Small intestine (tissue), 7 donors: ENCODE measurements at regions not wholly inside any gene's neighbourhood (a gene's known extent, or its start where the extent isn't known, plus 50 kb on each side); places are given as distances from the start of the nearest gene placed in this dataset.
A peak's percentile ranks its signal among the peaks of the same experiment; 100 is the strongest.
"Not testable (repeated sequence)": the region's sequence is repeated elsewhere in the genome, so short reads cannot be mapped to it uniquely, and the experiment has no call there.

Source experiments
- DNase-seq, 2 donors: peaks; one replicate each; pipeline versions ENCODE4 v3.0.0 to v3.0.0-alpha.2; 2013
- FAIRE-seq: peaks from 2 replicates; lab custom pipeline; 2012; peaks lifted over from hg19 to GRCh38; lab: Jason Lieb, UNC
- H3K27ac ChIP-seq, 3 donors: one replicate each; pipeline ENCODE4 v1.5.1; 2013; ENCODE audit warnings: low read length in 2 of 3, mild to moderate bottlenecking in 2 of 3, control low read depth in 1 of 3, inconsistent platforms in 1 of 3, low read depth in 1 of 3, moderate library complexity in 1 of 3
- H3K27me3 ChIP-seq, 3 donors: one replicate each; pipeline ENCODE4 v1.6.1; 2013; ENCODE audit warnings: low read length in 3 of 3, inconsistent platforms in 1 of 3; ENCODE audit not compliant: control insufficient read depth in 3 of 3, insufficient read depth in 3 of 3
- H3K36me3 ChIP-seq, 3 donors: one replicate each; pipeline ENCODE4 v1.6.1; 2013; ENCODE audit warnings: low read length in 3 of 3, inconsistent platforms in 1 of 3, low read depth in 1 of 3, mild to moderate bottlenecking in 1 of 3, moderate library complexity in 1 of 3; ENCODE audit not compliant: control insufficient read depth in 3 of 3, insufficient read depth in 2 of 3
- H3K4me1 ChIP-seq, 3 donors: one replicate each; pipeline ENCODE4 v1.6.1; 2013; ENCODE audit warnings: low read length in 2 of 3, inconsistent platforms in 1 of 3, low read depth in 1 of 3, mild to moderate bottlenecking in 1 of 3, moderate library complexity in 1 of 3; ENCODE audit not compliant: control insufficient read depth in 3 of 3, insufficient read depth in 2 of 3
- H3K4me3 ChIP-seq, 3 donors: one replicate each; pipeline ENCODE4 v1.5.1; 2013; ENCODE audit warnings: low read length in 3 of 3, control low read depth in 1 of 3, inconsistent platforms in 1 of 3, low read depth in 1 of 3, mild to moderate bottlenecking in 1 of 3, moderate library complexity in 1 of 3
- H3K9me3 ChIP-seq, 2 donors: one replicate each; pipeline ENCODE4 v1.6.1; 2013; ENCODE audit warnings: low read depth in 1 of 2, low read length in 1 of 2; ENCODE audit not compliant: control insufficient read depth in 2 of 2, insufficient read depth in 1 of 2
- WGBS, 3 donors: extraction: QIAGEN DNeasy Blood & Tissue Kit; methylation state at CpG; one replicate each; pipeline ENCODE4 v1.1.7; 2013; 5-methylcytosine and 5-hydroxymethylcytosine counted together
- donor health status: healthy with polysubstance abuse.
- donor health status: control.
- donor health status: control.
- donor health status: Bipolar disorder and iron deficiency.
- donor health status: healthy.

DNA sequence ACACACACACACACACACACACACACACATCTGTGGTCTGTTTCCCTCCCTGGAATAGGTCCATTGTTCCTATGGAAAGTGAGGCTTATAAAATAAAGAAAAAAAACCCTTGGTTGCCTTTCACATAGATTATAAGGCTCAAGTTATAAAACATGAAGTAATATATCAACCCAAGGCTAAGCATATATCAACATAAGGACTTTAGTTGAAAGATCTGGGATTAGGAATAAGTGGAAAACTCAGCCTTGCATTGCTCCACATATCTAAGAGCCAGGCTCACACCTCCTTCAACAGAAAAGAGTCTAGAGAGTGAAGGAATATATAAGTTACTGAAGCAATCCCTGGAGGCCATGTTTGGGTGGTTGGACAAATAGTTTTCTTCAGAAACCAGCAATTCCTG lies 235.0 kb downstream of the SUCLG1 start:
- Histone ChIP-seq H3K36me3 (no peaks in the 10 kb centered on the region), H3K4me3 (no peak overlapping the region), H3K9me3 (peaks cover 0 to 3% of the 10 kb centered on the region in 2 donors), H3K27me3 (no peaks in the 10 kb centered on the region), H3K27ac (no peak overlapping the region), H3K4me1 (no peaks in the 10 kb centered on the region)
- FAIRE-seq, result no peak
- DNase-seq, result no peak

DNA sequence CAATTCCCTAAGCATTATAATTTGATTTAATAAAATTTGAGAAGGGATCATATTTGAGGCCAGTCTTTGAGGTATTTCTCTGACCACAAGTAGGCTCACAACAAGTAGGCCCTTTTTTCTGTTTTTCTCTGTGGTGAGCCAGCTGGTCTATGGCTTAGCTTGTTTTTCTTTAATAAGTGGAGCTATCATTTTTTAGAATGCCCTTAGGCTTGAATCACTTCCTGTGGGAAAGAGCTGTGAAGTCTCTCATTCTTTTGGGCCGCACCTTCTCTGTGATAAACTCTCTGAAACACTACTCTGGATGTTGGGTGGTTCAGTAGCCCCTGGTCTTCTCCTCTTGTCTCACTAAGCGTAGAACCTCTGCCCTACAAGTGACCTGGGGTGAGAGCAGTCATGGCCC lies 235.9 kb downstream of the SUCLG1 start:
- WGBS, 3 donors, result 60 to 80% (median 78%) methylated on average over 2 of the region's 2 CpGs

DNA sequence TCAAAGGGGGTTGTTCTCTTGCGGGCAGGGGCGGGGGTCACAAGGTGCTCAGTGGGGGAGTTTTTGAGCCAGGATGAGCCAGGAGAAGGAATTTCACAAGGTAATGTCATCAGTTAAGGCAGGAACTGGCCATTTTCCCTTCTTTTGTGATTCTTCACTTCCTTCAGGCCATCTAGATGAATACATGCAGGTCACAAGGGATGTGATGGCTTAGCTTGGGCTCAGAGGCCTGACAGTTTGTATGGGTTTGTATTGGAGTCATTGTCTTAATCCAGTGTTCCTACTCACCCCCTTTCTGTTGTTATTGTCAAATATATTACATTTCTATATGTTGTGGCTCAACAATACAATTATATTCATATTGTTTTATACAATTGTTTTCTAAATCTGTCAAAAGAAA lies 238.0 kb downstream of the SUCLG1 start:
- H3K4me1 ChIP-seq, H3K27me3 ChIP-seq, DNase-seq, H3K36me3 ChIP-seq, H3K9me3 ChIP-seq, FAIRE-seq, H3K27ac ChIP-seq, H3K4me3 ChIP-seq: not testable (repeated sequence)
- WGBS, 3 donors, result 86 to 92% (median 88%) methylated on average over 2 of the region's 2 CpGs

More for the DNA sequence above, 235.9 kb downstream of the SUCLG1 start:
- no peak for DNase-seq
- no peak overlapping the region for H3K27ac ChIP-seq
- no peak overlapping the region for H3K4me3 ChIP-seq
- FAIRE-seq, result no peak
- no peaks in the 10 kb centered on the region for H3K36me3 ChIP-seq
- H3K9me3 ChIP-seq, result peaks cover 0 to 3% of the 10 kb centered on the region in 2 donors
- no peaks in the 10 kb centered on the region for H3K4me1 ChIP-seq
- no peaks in the 10 kb centered on the region for H3K27me3 ChIP-seq

DNA sequence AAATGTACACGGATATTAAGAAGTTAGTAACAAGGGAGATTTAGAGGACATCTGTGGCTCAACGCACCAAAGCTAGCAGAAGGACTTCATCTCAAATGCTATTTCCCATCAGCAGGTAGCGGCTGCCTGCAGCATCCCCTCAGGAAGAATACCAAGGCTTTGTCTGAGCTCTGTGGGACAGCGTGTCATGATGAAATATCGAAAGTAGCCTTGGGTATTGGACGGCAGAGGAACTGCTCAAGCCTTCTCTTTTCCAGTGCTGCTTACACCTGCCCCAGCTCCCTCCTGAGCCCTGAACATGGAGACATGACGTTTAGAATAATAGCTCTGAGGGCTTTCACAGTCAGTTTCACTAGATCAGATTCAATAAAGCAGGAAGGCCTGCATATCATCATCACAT lies 241.6 kb downstream of the SUCLG1 start:
- Histone ChIP-seq H3K27me3 (no peaks in the 10 kb centered on the region), H3K36me3 (no peaks in the 10 kb centered on the region), H3K9me3 (no peaks in the 10 kb centered on the region), H3K27ac (no peak overlapping the region), H3K4me1 (no peaks in the 10 kb centered on the region), H3K4me3 (no peak overlapping the region)
- no peak for DNase-seq
- WGBS, 3 donors, result 86 to 90% (median 88%) methylated on average over 7 of the region's 7 CpGs
- FAIRE-seq, result no peak

DNA sequence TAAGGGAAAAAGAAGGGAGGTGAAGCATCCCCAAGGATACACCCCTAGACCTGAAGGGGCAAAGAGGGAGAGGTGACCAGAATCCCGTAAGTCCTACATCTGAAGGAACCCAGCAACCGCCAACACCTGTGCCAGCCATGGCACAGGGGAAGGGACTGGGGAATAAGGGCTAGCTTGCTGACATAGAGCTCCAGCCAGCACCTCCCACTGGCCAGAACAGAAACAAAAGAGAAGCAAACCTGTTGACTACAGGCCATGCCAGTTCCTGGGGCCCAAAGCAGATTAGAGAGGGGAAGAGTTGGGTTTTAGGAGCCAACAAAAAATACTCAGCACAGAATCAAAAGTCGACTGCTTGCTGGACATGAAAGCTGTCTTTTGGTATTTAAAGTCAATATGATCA lies 244.6 kb downstream of the SUCLG1 start:
- H3K4me1 ChIP-seq, result no peaks in the 10 kb centered on the region
- DNase-seq (no peak), FAIRE-seq (no peak)
- no peaks in the 10 kb centered on the region for H3K36me3 ChIP-seq
- H3K27me3 ChIP-seq, result no peaks in the 10 kb centered on the region
- WGBS, 3 donors, result 39 to 71% (median 48%) methylated on average over 3 of the region's 3 CpGs
- H3K4me3 ChIP-seq, result no peak overlapping the region
- H3K9me3 ChIP-seq, result no peaks in the 10 kb centered on the region
- no peak overlapping the region for H3K27ac ChIP-seq

DNA sequence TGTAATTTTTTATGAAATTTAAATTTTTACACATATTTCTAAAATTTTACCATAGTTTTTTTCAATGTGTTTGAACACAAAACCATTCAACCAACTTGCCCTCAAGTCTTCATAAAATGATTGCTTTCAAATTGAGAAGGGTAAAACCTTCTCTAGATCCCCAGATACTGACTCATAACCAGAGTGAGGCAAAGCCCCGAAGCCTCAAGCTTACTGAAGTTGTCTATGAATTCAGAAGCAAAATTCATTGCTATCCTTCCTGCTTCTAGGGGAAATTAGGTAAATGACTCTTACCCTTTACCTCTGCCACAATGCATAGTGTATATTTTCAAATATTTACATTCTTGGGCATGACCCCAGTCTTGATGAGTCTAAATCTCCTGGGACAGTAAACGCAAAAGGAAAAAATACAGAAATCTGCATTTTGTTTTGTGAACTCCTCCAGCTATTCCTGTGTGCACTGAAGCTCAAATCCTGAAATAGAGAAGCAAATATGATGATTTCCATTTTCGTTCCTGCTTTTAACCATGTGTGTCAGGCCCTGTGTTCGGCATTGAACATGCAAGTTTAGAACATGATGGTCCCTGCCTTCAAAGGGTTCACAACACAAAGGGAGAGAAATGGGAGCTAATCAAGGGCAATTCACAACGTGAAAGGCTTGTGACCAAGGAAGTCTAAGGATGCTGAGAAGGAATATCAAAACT lies 246.3 kb downstream of the SUCLG1 start:
- H3K4me3 ChIP-seq, result no peak overlapping the region
- 60 to 64% (median 63%) methylated on average over 5 of the region's 5 CpGs for WGBS, 3 donors
- no peak for FAIRE-seq

DNA sequence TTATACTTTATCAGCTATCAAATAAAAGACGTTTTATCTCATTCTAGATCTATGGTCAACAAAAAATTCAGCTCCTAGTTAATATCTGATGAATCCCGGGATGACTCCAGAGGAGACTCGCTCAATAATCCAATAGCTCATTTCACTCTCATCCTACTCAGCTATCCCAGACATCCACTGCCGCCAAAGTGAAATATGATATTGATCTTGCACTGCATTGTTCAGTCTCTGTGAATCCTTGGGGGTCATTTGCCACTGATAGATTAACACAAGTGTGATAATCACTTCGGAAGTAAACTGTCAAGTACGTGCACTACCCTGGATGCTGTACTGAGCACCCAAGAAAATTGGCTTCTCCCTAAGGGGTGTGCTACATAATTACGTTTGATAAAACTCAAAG lies 249.1 kb downstream of the SUCLG1 start:
- Histone ChIP-seq H3K9me3 (no peaks in the 10 kb centered on the region), H3K27me3 (no peaks in the 10 kb centered on the region), H3K4me3 (no peak overlapping the region), H3K36me3 (no peaks in the 10 kb centered on the region), H3K27ac (no peak overlapping the region), H3K4me1 (no peaks in the 10 kb centered on the region)
- DNase-seq, result no peak
- FAIRE-seq, result no peak
- WGBS, 3 donors, result 31 to 56% (median 33%) methylated on average over 7 of the region's 7 CpGs

More for the DNA sequence above, 246.3 kb downstream of the SUCLG1 start:
- no peak for DNase-seq
- Histone ChIP-seq H3K27me3 (no peaks in the 10 kb centered on the region), H3K27ac (no peak overlapping the region), H3K36me3 (no peaks in the 10 kb centered on the region), H3K4me1 (no peaks in the 10 kb centered on the region), H3K9me3 (no peaks in the 10 kb centered on the region)

DNA sequence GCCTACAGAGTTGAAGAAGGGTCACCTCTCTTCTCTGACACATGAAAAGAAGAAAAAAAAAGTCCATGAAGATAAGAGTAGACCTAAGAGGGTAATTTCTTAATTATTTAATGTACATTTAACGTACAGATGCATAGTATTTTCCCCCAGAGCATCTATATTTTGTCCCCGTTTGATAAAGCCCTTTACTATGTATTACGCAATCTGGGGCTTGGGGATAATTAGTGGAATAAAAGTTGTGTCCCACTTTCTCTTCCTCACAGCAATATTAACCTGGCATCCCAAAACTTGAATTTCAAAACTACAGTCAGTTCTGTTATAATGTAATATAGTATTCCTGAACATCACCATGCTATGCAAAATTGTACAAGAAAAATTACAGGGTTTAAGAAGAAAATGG lies 254.1 kb downstream of the SUCLG1 start:
- H3K27me3 ChIP-seq, result no peaks in the 10 kb centered on the region
- DNase-seq (no peak), FAIRE-seq (no peak)
- whole genome bisulfite sequencing, 3 donors, result 61 to 84% (median 67%) methylated on average over 3 of the region's 3 CpGs
- H3K36me3 ChIP-seq, result no peaks in the 10 kb centered on the region
- no peak overlapping the region for H3K27ac ChIP-seq
- no peak overlapping the region for H3K4me3 ChIP-seq
- no peaks in the 10 kb centered on the region for H3K4me1 ChIP-seq
- no peaks in the 10 kb centered on the region for H3K9me3 ChIP-seq

DNA sequence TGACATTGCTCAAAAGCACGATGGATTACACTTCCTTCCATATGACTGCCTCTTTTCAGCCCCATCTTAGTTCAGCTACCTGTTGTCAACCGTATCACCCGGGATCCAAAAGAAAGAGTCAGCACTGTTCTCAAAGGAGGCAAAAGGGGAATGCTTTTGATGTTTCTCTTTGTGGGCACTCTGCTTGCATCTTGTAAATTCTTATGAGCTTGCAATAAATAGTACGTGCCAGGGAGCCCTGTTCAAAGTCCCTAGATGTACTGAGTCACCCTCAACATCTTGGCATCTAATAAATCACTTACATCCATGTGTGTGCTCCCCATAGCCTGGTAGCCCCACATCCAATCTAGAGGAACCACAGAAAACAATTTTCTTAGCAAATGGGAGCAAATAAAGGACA lies 256.9 kb downstream of the SUCLG1 start:
- DNase-seq (peak in 1 of 2 donors; percentile 4), FAIRE-seq (no peak)
- Histone ChIP-seq H3K9me3 (no peaks in the 10 kb centered on the region), H3K27me3 (no peaks in the 10 kb centered on the region), H3K27ac (no peak overlapping the region), H3K4me1 (no peaks in the 10 kb centered on the region), H3K4me3 (no peak overlapping the region), H3K36me3 (no peaks in the 10 kb centered on the region)
- WGBS, 3 donors, result 50 to 77% (median 67%) methylated on average over 4 of the region's 4 CpGs
